NK-92 (cell line): ENCODE measurements at regions not wholly inside any gene's neighbourhood (a gene's known extent, or its start where the extent isn't known, plus 50 kb on each side); places are given as distances from the start of the nearest gene placed in this dataset.

ENCODE experiments used
- DNase-seq: peaks from one replicate; lab custom pipeline; 2025; ENCODE audit not compliant: unreplicated experiment; lab: John Stamatoyannopoulos, UW

GRCh38 chr1:208510192-208510952, 266.2 kb upstream of the PLXNA2 start:
- DNase-seq: no peak

- DNase-seq: no peak
Measured at GRCh38 chr1:208511242-208511860, 267.2 kb upstream of the PLXNA2 start.

GRCh38 chr1:208513799-208514198, 269.6 kb upstream of the PLXNA2 start:
- no peak for DNase-seq

GRCh38 chr1:208515129-208515528, 270.9 kb upstream of the PLXNA2 start:
- DNase-seq: no peak

- DNase-seq: no peak
Measured at GRCh38 chr1:208516780-208517179, 272.6 kb upstream of the PLXNA2 start.

- DNase-seq: no peak
Measured at GRCh38 chr1:208520438-208521099, 276.4 kb upstream of the PLXNA2 start.

GRCh38 chr1:208521534-208521933, 277.4 kb upstream of the PLXNA2 start:
- DNase-seq: no peak

- no peak for DNase-seq
Measured at GRCh38 chr1:208523007-208523406, 278.8 kb upstream of the PLXNA2 start.

- DNase-seq: no peak
Measured at GRCh38 chr1:208524376-208524775, 280.2 kb upstream of the PLXNA2 start.

GRCh38 chr1:208524925-208525324, 280.7 kb upstream of the PLXNA2 start:
- no peak for DNase-seq

GRCh38 chr1:208525417-208525816, 281.2 kb upstream of the PLXNA2 start:
- no peak for DNase-seq

- no peak for DNase-seq
Measured at GRCh38 chr1:208526613-208527125, 282.5 kb upstream of the PLXNA2 start.

GRCh38 chr1:208527156-208527555, 283.0 kb upstream of the PLXNA2 start:
- DNase-seq: no peak

- DNase-seq: no peak
Measured at GRCh38 chr1:208528578-208529240, 284.5 kb upstream of the PLXNA2 start.

GRCh38 chr1:208531003-208531750, 287.0 kb upstream of the PLXNA2 start:
- DNase-seq: no peak

GRCh38 chr1:208533746-208534598, 289.8 kb upstream of the PLXNA2 start:
- no peak for DNase-seq

GRCh38 chr1:208534599-208534897, 290.4 kb upstream of the PLXNA2 start:
- DNase-seq: no peak

- no peak for DNase-seq
Measured at GRCh38 chr1:208534979-208535378, 290.8 kb upstream of the PLXNA2 start.

- DNase-seq: no peak
Measured at GRCh38 chr1:208535511-208535910, 291.3 kb upstream of the PLXNA2 start.

GRCh38 chr1:208536212-208536611, 292.0 kb upstream of the PLXNA2 start:
- no peak for DNase-seq
